ENCODE measurements at regions not wholly inside any gene's neighbourhood (a gene's known extent, or its start where the extent isn't known, plus 50 kb on each side); places are given as distances from the start of the nearest gene placed in this dataset.
"Not testable (repeated sequence)": the region's sequence is repeated elsewhere in the genome, so short reads cannot be mapped to it uniquely, and the experiment has no call there.

- 53 to 61% methylated on average over 5 to 7 of the region's 7 CpGs for WGBS, 2 donors (ENCODE audit: low coverage in 1 of 2)
- Histone ChIP-seq H3K27ac (no peak overlapping the region), H3K27me3 (no peaks in the 10 kb centered on the region), H3K4me1 (peaks cover 0 to 10% (median 0%) of the 10 kb centered on the region in 3 donors), H3K4me3 (no peak overlapping the region), H3K36me3 (no peaks in the 10 kb centered on the region), H3K9me3 (no peaks in the 10 kb centered on the region)
- no peak for TF ChIP-seq EP300 (IDR thresholded peaks at IDR 0.05)
- TF ChIP-seq POLR2AphosphoS5 (IDR thresholded peaks at IDR 0.05), result no peak
- TF ChIP-seq POLR2A (IDR thresholded peaks at IDR 0.05), result no peak
- TF ChIP-seq CTCF (IDR thresholded peaks at IDR 0.05), result no peak
- ATAC-seq, result no peak
These were observed 278.0 kb upstream of the PLET1 start for GRCh38 chr11:112538534-112539280.

DNA sequence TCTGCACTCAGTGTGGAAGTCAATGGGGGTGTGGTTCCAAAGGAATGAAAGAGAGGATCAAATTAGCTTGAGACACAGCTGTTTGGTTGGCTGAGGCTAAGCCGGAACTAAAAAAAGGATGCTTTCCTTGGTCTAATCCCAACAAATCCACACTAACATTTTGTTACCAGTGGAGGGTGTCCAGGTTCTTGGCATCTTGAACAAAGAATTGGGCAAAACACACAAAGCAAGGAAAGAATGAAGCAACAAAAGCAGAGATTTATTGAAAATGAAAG lies 278.6 kb upstream of the PLET1 start:
- H3K4me3 ChIP-seq, H3K27ac ChIP-seq, H3K36me3 ChIP-seq, ATAC-seq, H3K27me3 ChIP-seq, H3K4me1 ChIP-seq, H3K9me3 ChIP-seq: not testable (repeated sequence)
- 22 to 29% methylated on average over 1 of the region's 1 CpG for WGBS, 2 donors (ENCODE audit: low coverage in 1 of 2)

DNA sequence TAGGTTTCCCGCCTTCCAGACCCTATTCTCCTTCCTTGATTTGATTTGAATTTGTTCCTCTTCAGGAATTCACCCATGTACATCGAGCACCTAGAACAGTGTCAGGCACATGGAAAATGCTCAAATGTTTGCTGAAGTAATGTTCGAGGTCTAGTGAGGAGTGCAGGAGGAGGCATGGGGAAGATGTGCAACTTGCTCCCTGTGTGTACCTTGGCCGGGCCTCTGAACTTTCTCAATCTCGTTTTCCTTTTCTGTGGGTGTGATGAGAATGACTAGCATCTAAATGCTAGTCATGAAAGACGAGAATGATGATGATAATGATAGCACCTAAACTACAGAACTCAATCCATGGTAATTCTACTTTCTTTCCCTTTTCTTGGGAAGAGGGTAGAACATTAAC lies 279.1 kb upstream of the PLET1 start:
- Histone ChIP-seq H3K9me3 (no peaks in the 10 kb centered on the region), H3K4me1 (peaks cover 0 to 10% (median 0%) of the 10 kb centered on the region in 3 donors), H3K4me3 (no peak overlapping the region), H3K27me3 (no peaks in the 10 kb centered on the region), H3K36me3 (no peaks in the 10 kb centered on the region), H3K27ac (no peak overlapping the region)
- ATAC-seq, result no peak
- 87 to 95% methylated on average over 5 to 6 of the region's 6 CpGs for WGBS, 2 donors (ENCODE audit: low coverage in 1 of 2)
- TF ChIP-seq EP300 (IDR thresholded peaks at IDR 0.05) (no peak), POLR2A (IDR thresholded peaks at IDR 0.05) (no peak)

DNA sequence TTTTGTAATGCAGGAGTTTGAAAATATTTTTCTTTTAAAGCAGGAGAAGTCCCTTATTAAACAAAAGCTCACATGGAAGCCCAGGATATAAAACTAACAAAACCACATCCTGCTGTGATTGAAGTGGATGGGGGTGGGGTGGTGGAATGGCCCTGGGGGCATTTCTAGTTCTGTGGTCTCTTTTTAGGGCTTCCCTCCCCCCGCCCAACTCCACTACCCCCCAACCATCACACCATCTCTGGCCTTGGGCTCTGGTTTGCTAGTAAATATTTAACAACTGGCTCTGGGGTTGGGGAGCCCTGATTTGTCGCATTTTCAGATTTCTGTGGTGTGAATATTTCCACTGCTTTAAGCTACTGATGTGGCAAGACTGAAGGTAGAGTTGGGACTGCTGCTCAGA lies 279.6 kb upstream of the PLET1 start:
- Histone ChIP-seq H3K36me3 (no peaks in the 10 kb centered on the region), H3K27me3 (no peaks in the 10 kb centered on the region), H3K4me1 (peaks cover 0 to 10% (median 0%) of the 10 kb centered on the region in 3 donors), H3K27ac (no peak overlapping the region), H3K4me3 (no peak overlapping the region), H3K9me3 (no peaks in the 10 kb centered on the region)
- TF ChIP-seq POLR2AphosphoS5 (IDR thresholded peaks at IDR 0.05), result no peak
- TF ChIP-seq POLR2A (IDR thresholded peaks at IDR 0.05), result no peak
- no peak for TF ChIP-seq CTCF (IDR thresholded peaks at IDR 0.05)
- no peak for TF ChIP-seq EP300 (IDR thresholded peaks at IDR 0.05)
- 83% methylated on average over 2 of the region's 2 CpGs; no CpG with 5 or more reads in 1 of the 2 donors for WGBS, 2 donors (ENCODE audit: low coverage in 1 of 2)
- no peak for ATAC-seq

DNA sequence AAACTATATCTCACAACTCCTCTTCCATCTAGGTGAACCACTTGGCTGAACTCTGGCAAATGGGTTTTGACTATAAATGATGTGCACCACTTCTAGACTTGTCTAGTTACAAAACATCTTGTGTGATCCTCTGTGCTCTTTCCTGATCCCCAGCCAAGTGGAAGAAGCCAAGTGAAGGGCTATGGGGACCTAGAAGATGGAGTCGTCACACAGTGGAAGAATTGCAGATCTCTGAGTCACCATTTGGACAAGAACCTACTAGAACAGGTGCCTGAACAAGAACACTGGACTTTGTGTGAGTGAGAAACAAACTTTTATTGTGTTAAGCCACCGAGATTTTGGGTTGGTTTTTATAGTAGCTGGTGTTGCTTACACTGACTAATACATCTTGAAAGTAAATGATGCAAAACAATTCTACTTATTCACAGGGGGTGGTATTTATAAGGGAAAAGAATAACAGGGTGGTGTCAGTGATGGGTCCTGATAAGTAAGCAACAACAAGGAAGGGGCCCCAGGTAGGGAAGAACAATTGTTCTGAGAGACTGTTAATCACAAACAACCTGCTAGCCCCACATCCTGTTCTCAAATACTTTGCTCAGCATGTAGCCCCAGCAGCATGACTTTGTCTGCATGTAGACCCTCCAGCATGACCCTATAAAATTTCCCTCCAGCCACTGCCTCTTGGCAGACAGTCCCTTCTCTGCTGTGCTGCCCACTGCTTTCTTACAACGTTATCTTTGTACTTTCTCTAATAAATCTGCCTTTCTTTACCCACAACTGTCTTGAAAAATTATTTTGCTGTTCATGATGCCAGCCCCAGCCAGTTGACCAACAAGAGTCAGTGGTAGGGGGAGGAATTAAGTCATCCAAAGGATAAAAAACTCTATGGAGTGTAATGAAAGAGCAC lies 280.7 kb upstream of the PLET1 start:
- Histone ChIP-seq H3K36me3 (no peaks in the 10 kb centered on the region), H3K27ac (no peak overlapping the region), H3K9me3 (no peaks in the 10 kb centered on the region), H3K27me3 (no peaks in the 10 kb centered on the region), H3K4me1 (peaks cover 0 to 10% (median 0%) of the 10 kb centered on the region in 3 donors), H3K4me3 (no peak overlapping the region)
- 73 to 74% methylated on average over 2 of the region's 3 CpGs for WGBS, 2 donors (ENCODE audit: low coverage in 1 of 2)
- TF ChIP-seq POLR2A (IDR thresholded peaks at IDR 0.05) (no peak), POLR2AphosphoS5 (IDR thresholded peaks at IDR 0.05) (no peak), CTCF (IDR thresholded peaks at IDR 0.05) (no peak), EP300 (IDR thresholded peaks at IDR 0.05) (no peak)
- ATAC-seq, result no peak
